ENCODE measurements at regions not wholly inside any gene's neighbourhood (a gene's known extent, or its start where the extent isn't known, plus 50 kb on each side); places are given as distances from the start of the nearest gene placed in this dataset.

- Histone ChIP-seq H3K36me3 (no peaks in the 10 kb centered on the region), H3K27me3 (no peaks in the 10 kb centered on the region), H3K9me3 (no peaks in the 10 kb centered on the region), H3K27ac (no peak overlapping the region), H3K4me1 (no peaks in the 10 kb centered on the region), H3K4me3 (no peak overlapping the region)
- TF ChIP-seq EP300 (IDR thresholded peaks at IDR 0.05): no peak
- no peak for TF ChIP-seq POLR2AphosphoS5 (IDR thresholded peaks at IDR 0.05)
- no peak for TF ChIP-seq POLR2A (IDR thresholded peaks at IDR 0.05)
- TF ChIP-seq CTCF (IDR thresholded peaks at IDR 0.05): no peak
- DNase-seq: no peak
- intact Hi-C loops (cut with DNase I): no loop called here
Observed at GRCh38 chr16:59044616-59045015, 310.5 kb upstream of the GOT2 start.

GRCh38 chr16:59042301-59042700 is 308.2 kb upstream of the GOT2 start:
- TF ChIP-seq CTCF (IDR thresholded peaks at IDR 0.05): no peak
- no peak for TF ChIP-seq POLR2A (IDR thresholded peaks at IDR 0.05)
- no peak for TF ChIP-seq POLR2AphosphoS5 (IDR thresholded peaks at IDR 0.05)
- TF ChIP-seq EP300 (IDR thresholded peaks at IDR 0.05): no peak
- no peak overlapping the region for H3K27ac ChIP-seq
- H3K36me3 ChIP-seq: no peaks in the 10 kb centered on the region
- DNase-seq: no peak
- no peaks in the 10 kb centered on the region for H3K27me3 ChIP-seq
- no peaks in the 10 kb centered on the region for H3K4me1 ChIP-seq
- 57 to 74% methylated on average over 2 of the region's 2 CpGs for WGBS, 2 donors
- H3K4me3 ChIP-seq: no peak overlapping the region
- no peaks in the 10 kb centered on the region for H3K9me3 ChIP-seq
- intact Hi-C loops (cut with DNase I): no loop called here

- intact Hi-C loops (cut with DNase I): no loop called here
- WGBS, 2 donors: 54 to 56% methylated on average over 3 of the region's 3 CpGs
- H3K27ac ChIP-seq: no peak overlapping the region
- H3K27me3 ChIP-seq: no peaks in the 10 kb centered on the region
- H3K4me3 ChIP-seq: no peak overlapping the region
- H3K9me3 ChIP-seq: no peaks in the 10 kb centered on the region
- H3K36me3 ChIP-seq: no peaks in the 10 kb centered on the region
- TF ChIP-seq POLR2A (IDR thresholded peaks at IDR 0.05) (no peak), POLR2AphosphoS5 (IDR thresholded peaks at IDR 0.05) (no peak), EP300 (IDR thresholded peaks at IDR 0.05) (no peak), CTCF (IDR thresholded peaks at IDR 0.05) (no peak)
- no peaks in the 10 kb centered on the region for H3K4me1 ChIP-seq
- DNase-seq: no peak
Observed at GRCh38 chr16:59039066-59039720, 305.1 kb upstream of the GOT2 start.

- H3K36me3 ChIP-seq: no peaks in the 10 kb centered on the region
- intact Hi-C loops (cut with DNase I): no loop called here
- no peak overlapping the region for H3K4me3 ChIP-seq
- no peak for TF ChIP-seq POLR2A (IDR thresholded peaks at IDR 0.05)
- TF ChIP-seq POLR2AphosphoS5 (IDR thresholded peaks at IDR 0.05): no peak
- no peak for TF ChIP-seq CTCF (IDR thresholded peaks at IDR 0.05)
- TF ChIP-seq EP300 (IDR thresholded peaks at IDR 0.05): no peak
- H3K9me3 ChIP-seq: no peaks in the 10 kb centered on the region
- WGBS, 2 donors: 88 to 93% methylated on average over 6 of the region's 6 CpGs
- DNase-seq: no peak
- no peaks in the 10 kb centered on the region for H3K27me3 ChIP-seq
- H3K27ac ChIP-seq: no peak overlapping the region
- no peaks in the 10 kb centered on the region for H3K4me1 ChIP-seq
Observed at GRCh38 chr16:59030923-59031485, 296.9 kb upstream of the GOT2 start.

GRCh38 chr16:59021751-59022150 is 287.6 kb upstream of the GOT2 start:
- TF ChIP-seq POLR2A (IDR thresholded peaks at IDR 0.05): no peak
- no peak for TF ChIP-seq POLR2AphosphoS5 (IDR thresholded peaks at IDR 0.05)
- TF ChIP-seq EP300 (IDR thresholded peaks at IDR 0.05): no peak
- no peak for TF ChIP-seq CTCF (IDR thresholded peaks at IDR 0.05)
- Histone ChIP-seq H3K36me3 (no peaks in the 10 kb centered on the region), H3K27me3 (no peaks in the 10 kb centered on the region), H3K4me1 (no peaks in the 10 kb centered on the region), H3K9me3 (no peaks in the 10 kb centered on the region), H3K4me3 (no peak overlapping the region), H3K27ac (no peak overlapping the region)
- 82 to 90% methylated on average over 7 of the region's 7 CpGs for WGBS, 2 donors
- DNase-seq: no peak
- intact Hi-C loops (cut with DNase I): no loop called here
